ENCODE measurements at regions not wholly inside any gene's neighbourhood (a gene's known extent, or its start where the extent isn't known, plus 50 kb on each side); places are given as distances from the start of the nearest gene placed in this dataset.
"Not testable (repeated sequence)": the region's sequence is repeated elsewhere in the genome, so short reads cannot be mapped to it uniquely, and the experiment has no call there.

DNA sequence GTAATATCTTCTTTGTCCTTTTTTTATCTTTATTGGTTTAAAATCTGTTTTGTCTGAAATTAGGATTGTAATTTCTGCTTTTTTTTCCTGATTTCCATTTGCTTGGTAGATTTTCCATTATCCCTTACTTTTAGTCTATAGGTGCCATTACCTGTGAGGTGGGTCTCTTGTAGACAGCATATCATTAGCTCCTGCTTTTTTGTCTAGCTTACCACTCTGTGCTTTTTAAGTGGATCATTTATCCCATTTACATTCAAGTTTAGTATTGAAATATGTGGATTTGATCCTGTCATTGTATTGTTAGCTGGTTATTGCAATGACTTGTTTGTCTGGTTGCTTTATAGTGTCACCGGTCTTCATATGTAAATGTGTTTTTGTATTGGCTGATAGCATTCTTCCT is 958.6 kb upstream of the SLIT2 start:
- DNase-seq = no peak

DNA sequence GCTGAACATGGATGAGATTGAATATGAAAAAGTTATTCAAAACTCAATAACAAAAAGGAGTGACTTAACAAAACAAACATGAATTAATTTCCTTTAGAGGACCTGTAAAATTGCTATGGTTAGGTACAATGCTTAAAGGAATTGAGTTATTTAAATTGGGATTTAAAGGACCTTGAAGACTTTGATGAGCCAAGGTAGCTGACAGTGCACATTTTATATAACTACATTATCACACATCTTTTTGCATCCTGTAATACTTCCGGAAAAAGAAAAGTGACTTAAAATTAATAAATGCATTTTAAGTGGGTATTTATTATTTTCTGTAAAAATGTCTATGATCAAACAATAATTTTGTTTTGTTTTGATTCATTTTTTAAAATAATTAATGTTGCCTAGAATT is 964.8 kb upstream of the SLIT2 start:
- no peak for DNase-seq

DNA sequence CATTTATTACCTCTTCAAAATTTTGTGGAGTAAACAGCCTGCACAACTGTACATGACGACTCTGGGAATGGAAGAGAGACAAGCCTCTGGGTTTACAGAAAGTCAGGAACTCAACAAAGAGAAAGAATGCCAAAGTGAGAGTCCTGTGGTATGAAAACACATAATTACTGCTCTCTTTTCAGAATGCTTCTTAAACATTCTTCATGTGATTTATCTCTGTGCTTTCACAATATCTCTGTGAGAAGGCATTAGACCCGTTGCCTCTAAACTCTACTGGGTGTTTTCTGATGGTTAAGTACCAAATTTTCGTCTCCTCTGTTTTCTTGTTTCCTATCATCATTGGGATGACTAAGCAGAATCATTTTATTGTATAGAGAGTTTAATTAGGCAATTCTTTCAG is 966.6 kb upstream of the SLIT2 start:
- DNase-seq = no peak

DNA sequence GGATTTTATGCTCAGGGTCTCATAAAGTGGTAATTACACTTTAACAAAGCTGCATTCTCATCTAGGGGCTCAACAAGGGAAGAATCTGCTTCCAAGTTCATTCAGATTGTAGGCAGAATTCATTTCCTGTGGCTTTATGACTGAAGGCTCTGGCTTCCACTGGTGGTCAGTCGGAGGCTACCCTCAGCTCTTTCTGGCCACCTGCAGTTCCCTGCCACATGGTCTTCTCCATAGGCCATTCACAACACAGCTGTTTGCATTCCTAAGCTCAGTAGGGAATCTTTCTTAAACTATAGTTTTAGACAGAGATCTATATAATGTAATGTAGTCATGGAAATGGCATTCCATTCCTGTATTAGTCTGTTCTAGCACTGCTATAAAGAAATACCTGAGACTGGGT is 973.0 kb upstream of the SLIT2 start:
- no peak for DNase-seq

DNA sequence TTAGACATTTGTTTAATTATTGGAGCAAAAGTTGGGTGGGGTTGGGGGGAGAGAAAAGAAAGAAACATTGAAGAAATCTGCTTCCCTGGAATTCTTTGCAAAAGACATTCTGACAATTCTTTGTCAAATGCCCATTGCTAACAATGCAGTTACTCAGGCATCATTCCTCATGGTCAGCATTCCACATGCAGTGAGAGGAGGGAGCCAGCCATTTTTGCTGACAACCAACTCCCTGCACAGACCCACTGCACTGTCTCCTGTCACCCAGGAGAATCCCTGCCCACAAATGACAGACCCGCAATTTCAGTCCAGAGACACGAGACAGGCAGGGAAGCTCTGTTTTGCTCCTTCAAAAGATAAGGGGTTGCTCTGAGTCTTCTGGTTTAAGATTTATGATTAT is 985.1 kb upstream of the SLIT2 start:
- DNase-seq = no peak

DNA sequence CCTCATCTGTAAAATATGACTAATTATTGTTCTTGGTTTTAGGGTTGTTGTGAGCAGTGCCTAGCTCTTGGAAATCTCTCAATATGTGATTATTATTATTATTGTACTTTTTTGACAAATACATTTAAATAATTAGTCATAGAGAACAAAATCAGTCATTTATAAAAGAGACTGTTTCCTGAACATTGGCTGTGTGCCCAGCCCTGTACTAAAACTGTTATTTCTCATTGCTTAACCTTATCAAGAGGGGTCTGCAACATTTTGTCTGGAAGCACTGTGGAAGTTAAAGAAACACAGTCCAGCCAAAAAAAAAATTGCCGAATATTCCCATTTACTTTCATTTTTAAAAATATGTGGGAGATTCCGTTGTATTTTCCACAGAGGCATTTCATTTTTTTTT is 989.2 kb upstream of the SLIT2 start:
- DNase-seq = no peak

DNA sequence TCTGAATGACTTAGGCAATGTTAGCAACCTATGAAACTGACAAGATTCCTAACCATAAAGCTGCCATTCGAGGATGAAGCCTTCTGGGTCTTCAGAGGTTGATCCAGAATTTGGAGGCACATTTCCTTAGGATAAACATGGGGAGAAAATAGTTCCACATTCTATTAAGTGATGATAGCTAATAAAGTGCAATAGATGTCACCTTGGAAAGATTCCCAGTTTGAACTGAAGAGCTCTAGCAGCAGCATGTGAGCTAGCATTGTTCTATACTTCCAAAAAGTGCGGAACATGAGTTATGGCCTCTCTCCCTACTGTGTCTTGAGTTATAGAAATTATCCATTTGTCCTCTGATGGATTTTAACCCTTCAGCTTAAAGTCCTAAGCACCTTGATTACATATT is 991.4 kb upstream of the SLIT2 start:
- DNase-seq = no peak

DNA sequence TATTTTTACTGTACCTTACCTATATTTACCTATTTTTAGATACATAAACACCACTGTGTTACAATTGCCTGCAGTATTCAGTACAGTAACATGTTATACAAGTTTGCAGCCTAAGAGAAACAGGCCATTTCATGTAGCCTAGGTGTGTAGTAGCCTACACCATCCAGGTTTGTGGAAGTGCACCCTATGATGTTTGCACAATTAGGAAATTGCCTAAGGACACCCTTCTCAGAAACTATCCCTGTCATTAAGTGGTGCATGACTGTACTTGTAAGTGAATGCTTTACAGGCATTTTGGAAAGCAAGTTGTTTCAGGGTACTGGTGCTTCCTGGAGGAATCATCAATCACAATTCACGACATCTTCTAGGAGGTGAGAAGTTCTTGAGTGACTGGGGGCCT is 991.8 kb upstream of the SLIT2 start:
- DNase-seq = no peak

DNA sequence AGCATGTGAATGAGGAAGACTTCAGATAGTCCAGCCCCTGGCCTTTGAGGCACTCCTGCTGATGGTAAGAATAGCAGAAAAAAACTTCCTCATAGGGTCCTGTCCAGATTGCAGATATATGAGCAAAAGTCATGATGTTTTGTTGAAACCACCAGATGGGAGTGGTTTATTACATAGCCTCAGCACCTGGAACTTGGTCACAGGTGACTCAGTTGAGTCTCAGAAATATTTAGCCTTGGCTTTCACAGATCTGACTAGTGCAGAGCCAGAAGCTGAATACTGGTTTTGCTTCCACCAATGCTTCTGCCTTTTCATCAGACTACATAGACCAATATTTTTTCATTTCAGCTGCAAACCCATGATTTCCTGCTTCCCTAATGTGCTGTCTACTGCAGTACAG is 994.9 kb upstream of the SLIT2 start:
- DNase-seq = no peak

DNA sequence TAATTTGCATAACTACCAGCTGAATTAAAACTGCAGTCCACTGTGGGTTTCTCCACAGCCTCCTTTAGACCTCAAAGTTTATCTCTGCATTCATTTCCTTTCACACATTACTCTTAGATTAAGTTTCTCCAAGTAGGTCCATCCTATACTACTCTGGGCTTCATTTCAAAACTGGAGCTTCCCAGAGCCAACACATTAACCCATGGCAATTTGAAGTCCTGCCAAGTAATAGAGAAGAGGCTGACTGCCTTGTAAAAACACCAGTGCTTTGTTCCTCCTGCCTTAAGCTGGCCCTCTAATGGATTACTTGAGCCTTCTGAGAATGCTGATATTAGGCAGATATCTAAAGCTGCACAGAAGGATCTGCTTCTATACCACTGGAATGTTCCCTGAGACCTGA is 997.2 kb upstream of the SLIT2 start:
- DNase-seq = no peak

DNA sequence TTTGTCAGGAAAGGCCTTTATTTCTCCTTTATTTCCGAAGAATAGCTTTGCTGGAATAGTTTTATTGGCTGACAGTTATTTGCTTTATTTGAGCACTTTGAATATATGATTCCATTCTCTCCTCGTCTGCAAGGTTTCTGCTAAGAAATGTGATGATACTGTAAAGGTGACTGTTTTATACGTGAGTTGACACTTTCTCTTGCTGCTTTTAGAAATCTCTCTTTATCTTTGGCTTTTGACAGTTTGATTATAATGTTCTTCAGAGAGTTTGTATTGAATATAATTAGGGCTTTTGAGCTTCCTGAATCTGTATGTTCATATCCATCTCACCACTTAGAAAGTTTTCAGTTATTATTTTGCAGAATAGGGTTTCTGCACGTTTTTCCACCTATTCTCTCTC is 1003.7 kb upstream of the SLIT2 start:
- no peak for DNase-seq

DNA sequence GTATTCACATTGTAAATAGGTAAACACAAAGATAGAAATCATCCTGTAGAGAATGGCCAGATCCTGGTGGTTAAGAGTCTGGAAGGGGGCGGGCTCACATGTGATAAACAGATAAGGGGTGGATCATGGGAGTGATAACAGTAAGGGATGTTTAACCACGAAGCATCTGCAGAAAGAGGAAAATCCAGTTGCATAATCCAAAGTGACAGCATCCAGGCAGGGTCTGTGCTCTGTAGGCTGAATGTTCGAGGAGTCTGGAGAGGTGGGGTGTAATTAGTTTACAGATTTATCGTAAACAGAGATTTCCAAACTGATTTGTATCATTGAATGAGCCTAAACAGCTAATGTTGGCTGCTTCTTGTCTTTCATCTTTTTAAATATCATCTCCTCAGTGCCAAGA is 1009.8 kb upstream of the SLIT2 start:
- no peak for DNase-seq

DNA sequence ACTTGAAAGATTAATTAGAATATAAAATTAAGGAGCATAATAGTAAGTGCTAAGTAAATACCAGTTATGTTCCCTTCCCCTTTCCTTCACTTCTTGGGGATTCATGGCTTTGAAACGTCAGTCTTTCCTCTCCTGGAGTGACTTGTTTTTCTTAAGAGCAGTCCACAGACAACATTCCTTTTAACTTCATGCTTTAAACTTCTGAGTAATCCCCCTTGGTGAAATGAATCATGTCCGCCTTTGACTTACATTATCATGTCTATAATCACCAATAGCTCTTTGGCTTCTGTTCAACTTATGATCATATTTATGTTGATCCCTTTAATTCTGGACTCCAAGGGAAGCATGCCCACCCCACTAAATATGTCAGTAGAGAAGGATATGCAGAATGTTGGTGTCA is 1012.1 kb upstream of the SLIT2 start:
- DNase-seq = no peak

DNA sequence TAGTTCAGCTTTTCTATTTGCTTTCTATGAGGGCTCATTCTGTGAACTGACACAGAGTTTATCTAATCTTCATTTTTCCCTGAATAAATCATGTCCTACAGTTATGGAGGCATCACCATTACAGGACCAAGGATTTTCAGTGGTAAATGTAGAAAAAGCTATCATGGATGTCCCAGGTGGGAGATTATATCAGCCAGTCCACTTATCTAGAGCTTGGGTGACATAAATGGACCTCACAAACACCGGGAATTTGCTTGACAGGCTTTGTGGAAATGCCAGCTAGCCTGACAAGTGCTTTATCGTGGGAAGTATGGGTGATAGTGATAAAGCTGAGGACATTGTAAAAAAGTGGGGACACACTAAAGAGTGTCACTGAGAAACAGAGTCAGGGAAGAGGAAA is 1015.2 kb upstream of the SLIT2 start:
- DNase-seq = no peak

DNA sequence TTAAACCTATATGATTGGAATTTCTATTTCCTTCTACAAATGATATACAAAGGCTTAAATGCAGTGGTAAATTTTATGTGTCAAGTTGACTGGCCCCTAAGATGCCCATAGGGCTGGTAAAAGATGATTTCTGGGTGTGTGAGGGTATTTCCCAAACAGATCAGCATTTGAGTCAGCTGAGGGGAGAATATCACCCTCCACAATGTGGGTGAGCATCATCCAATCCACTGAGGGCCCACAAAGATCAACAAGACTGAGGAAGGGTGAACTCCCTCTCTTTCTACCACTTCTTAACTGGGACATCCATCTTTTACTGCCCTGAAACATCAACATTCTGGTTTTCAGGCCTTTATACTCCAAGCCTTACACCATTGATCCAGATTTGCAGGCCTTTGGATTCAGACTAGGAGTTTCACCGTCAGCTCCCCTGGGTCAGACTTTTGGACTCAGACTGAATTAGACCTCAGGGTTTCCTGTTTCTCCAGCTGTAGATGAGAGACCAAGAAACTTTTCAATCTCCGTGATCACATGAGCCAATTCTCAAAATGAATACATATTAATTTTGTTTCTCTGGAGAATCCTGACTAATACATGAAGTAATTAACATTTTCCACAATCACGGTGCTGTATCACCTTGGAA is 1020.7 kb upstream of the SLIT2 start:
- DNase-seq = no peak

DNA sequence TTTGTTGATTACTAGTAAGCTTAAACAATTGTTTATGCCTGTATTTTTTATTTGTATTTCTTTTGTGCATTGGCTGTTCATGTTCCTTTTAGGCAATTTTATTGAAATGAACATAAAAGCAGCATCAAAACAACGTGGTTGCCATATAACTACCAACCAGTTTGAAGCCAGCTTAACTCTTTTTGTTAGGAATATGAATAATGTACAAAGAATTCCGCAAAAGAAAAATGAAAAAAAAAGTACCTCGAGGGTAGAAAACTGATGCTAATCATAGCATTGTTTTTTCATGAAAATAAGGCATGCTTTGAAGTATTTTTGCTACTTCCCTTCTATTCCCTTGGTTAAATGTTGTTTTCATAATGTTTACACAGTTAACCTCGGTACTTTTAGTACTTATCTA is 1024.0 kb upstream of the SLIT2 start:
- DNase-seq = no peak

DNA sequence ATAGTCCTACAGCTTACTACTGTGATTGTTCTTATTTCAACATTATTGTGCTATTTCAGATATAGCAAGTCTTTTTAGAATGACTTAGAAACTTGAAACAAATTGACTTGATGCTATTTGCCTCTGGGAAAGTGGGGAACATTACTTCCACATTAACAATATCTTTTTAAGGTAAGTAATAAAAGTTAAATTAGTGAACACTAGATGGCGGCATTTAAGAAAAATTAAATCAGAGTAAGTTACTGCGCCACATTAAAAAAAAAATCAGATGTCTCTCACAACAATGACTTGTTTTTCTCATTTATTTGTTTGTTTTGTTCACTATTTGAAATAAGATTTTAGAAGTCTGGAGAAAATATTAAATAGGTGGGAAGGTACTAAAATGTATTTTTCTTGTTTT is 1026.9 kb upstream of the SLIT2 start:
- DNase-seq = no peak

DNA sequence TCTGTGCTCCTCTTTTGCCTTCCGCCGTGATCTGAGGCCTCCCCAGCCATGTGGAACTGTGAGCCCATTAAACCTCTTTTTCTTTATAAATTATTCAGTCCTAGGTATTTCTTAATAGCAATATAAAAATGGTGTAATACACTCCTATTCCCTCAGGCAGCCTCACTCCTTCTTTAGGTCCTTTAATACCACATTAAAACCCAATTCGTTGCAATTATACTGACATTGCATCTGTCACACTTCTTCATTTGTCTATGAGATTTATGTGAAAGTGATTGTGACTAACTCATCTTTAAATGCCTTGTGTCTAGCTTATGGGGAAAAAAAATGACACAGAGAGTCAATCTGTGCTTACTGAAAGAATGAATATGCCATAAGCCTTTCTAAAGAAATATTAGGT is 1035.2 kb upstream of the SLIT2 start:
- DNase-seq = no peak

DNA sequence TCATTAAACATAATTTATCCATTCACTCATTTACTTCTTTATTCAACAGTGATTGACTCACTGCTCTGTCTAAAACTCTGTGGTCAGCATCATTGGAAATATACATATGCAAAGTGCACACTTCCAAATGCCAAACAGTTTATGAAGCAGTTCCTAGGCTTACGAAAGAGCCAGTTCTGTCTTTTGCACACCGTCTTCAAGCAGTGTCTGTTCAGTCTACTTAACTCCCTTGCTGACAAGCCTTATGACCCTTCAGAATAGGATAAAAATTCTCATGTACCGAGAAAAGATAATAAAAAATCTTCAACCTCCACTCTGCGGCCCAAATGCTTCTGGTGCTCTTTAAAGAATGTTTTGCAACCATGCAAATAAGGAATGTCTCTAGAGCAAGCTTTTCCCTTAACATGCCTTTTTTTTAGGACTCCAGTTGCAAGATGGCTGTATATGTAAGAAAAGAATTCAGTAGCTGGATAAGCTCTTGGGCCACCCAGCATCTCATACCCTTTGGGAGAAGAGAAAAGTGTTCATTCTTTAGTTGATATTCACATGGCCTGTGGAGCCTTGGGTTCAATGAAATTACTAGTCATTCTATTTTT is 1037.0 kb upstream of the SLIT2 start:
- no peak for DNase-seq

DNA sequence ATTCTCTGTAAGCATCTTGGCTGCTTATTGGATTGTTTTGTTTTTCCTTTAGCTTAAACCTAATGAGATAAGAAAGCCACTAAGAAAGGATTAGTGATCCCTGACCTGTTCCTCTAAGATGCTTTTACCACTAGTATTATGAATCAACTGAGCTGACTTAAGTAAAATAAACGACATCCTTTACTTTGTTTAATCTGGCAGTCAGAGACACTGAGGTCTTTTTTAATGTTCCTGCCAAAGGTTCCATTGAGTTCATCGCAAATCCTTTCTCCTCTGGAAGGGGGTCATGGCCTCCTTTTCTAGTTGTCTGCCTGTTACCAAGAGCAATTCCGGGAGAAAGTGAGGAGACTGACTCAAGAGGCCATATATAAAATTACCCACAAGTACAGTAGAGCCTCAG is 1038.3 kb upstream of the SLIT2 start:
- DNase-seq = no peak

DNA sequence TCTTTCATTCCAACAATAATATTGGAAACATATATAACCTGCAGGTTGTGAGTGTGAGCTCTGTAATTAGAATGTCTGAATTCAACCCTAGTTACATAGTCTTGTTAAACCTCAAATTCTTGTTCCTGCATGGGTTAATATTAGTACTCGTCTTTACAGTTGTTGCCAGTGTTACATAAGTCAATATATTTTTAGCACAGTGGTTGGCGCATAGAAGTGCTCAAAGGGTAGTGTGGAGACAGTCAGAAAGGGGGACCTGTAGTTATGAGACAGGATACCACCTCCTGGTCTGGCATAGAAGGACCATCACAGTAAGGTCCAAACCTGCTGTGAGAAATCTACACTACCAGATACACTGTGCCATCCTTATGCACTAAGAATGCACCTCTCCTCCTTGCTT is 1045.9 kb upstream of the SLIT2 start:
- no peak for DNase-seq

DNA sequence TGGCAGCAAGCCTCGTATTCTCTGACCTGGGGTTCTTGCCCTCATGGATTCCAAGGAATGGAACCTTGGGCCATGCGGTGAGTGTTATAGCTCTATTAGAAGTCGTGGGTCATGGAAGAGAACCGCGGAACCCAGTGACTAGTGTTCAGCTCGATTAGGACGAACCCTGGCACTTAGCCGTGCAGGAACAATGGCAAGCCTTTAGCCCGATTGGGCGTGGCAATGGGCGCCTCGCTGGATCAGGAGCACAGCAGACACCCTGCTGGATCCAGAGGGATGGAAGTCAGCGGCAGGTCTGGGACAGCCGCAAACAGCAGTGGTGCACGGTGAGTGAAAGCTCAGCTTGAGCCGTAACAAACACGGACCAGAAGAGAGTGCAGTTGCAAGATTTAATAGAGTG is 1053.9 kb upstream of the SLIT2 start:
- DNase-seq = not testable (repeated sequence)

DNA sequence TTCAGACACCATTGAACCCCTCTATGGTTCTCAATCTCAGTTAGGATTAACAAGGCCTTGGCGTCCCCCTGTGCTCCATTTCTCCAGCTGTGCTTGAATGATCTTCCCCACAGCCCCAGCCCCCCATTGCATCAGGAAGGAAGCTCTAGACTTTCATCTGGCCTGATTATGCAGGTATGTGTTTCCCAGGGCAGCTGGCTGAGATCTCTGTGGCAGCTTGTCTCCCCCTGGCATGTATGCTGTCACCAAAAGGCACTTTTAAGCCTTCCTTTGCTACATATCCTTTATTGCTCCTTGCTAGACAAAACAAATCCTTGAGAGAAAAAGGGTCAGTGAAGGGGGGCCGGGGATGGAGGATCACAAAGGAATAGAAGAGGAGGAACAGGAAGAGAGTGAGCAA is 1056.0 kb upstream of the SLIT2 start:
- no peak for DNase-seq

DNA sequence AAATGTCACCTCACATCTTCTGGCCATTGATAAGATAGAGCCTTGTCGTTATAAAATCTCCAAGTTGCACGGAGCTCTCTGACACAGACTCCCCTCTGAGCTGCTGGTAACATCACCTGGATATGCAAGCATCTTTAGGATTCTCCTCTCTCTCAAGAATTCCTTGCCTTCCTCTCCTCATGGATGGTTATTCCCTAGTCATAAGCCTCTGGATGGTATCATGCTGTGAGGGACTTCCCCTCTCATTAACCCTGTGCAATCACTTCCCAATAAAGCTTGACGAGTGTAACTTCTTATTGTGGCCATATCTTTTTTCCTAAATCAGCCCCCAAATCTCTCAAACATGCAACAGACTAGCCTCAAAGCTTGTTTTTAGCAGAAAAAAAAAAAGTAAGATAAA is 1057.0 kb upstream of the SLIT2 start:
- no peak for DNase-seq

DNA sequence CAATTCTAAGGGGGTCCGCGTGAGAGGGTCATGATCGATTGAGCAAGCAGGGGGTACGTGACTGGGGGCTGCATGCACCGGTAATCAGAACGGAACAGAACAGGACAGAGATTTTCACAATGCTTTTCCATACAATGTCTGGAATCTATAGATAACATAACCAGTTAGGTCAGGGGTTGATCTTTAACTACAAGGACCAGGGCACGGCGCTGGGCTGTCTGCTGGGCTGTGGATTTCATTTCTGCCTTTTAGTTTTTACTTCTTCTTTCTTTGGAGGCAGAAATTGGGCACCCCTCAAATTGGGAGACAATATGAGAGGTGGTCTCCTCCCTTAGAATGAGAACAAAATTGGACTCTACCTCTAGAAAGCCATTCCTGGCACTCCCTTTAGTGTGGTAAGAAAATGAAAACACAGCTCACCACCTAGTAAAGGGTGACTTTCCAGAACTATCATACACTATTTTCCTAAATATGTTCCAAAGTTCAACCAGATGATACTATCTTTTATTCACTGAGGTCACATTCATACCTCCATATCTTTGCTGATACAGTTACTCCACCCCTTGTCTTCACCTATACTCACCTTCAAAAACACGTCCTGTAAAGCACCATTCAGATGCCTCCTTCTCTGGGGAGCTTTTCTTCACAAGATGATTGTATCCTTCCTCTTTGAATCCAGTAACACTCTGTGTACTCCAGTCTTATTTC is 1058.3 kb upstream of the SLIT2 start:
- DNase-seq = no peak
